ENCODE measurements at regions not wholly inside any gene's neighbourhood (a gene's known extent, or its start where the extent isn't known, plus 50 kb on each side); places are given as distances from the start of the nearest gene placed in this dataset.

DNA sequence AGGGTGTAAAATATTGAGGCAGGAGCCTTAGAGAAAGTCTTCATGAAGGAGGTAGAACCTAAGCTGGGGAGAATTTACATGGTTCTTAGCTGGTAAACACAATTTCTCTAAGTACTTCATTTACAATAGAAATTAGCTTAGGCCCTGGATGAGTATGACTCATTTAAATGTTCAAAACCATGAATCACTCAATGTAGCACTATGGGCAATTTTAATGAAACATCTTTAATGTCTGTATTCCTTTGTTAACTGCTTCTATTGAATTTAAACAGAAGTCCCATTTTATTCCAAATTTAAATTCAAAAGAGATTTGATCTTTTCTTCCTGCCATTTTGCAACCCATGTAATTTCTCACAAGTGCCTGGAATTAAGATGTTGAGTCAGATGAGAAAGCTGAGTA lies 252.1 kb downstream of the RFC3 start:
- Mint-ChIP-seq H3K9me3 (peaks cover 0 to 6% (median 2%) of the 10 kb centered on the region in 3 donors), H3K4me3 (no peak overlapping the region), H3K27ac (no peak overlapping the region), H3K36me3 (peaks cover 1% of the 10 kb centered on the region), H3K27me3 (peaks cover 1% of the 10 kb centered on the region), H3K4me1 (no peaks in the 10 kb centered on the region)

DNA sequence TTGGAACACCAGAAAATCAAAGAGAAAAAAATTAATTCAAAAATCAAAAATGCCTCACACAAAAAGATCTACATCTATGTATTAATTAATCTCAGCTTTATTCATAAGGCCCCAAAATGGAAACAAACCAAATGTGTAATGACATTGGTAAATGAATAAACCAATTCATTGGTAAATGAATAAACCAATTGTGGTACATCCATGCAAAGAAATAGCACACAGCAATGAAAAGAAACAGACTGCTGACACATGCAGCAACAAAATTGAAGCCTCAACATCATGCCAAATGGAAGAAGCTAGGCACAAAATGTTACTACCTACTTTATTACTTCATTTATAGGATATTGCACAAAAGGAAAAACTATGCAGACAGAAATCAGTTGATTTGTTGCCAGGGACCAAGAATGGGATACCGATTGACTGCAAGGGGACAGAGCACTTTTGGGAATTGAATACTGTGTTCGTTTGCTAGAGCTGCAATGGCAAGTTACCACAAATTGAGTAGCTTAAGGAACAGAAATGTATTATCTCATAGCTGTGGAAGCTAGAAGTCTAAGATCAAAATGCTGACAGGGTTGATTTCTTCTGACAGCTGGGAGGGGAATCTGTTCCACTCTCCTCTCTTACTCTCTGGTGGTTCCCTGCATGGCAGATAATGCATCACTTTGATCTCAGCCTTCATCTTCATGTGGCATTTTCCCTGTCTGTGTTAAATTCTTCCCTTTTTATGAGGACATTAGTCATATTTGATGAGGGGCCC lies 252.8 kb downstream of the RFC3 start:
- H3K4me3 Mint-ChIP-seq, result no peak overlapping the region
- no peaks in the 10 kb centered on the region for H3K4me1 Mint-ChIP-seq
- no peak overlapping the region for H3K27ac Mint-ChIP-seq
- no peaks in the 10 kb centered on the region for H3K27me3 Mint-ChIP-seq
- H3K9me3 Mint-ChIP-seq, result peaks cover 0 to 6% (median 2%) of the 10 kb centered on the region in 3 donors
- peaks cover 1% of the 10 kb centered on the region for H3K36me3 Mint-ChIP-seq

DNA sequence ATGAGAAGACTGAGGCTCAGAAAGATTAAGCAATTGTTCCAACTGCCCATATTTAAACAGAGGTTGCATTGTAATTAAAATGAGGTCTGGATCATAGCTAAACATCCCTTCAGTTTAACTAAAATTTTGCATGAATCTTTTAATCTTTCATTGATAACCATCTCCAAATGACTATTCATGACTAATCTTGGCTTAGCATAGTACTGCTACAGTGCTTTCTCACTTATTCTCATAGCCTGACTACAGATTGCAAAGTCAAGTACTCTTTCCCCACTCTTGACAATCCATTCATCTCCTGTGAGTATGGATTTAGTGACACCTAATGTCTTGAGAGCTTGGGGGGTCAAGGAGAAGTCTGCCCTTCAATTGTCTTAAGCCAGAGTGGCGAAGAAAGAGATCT lies 258.4 kb downstream of the RFC3 start:
- peaks cover 0 to 6% (median 0%) of the 10 kb centered on the region in 3 donors for H3K9me3 Mint-ChIP-seq
- H3K36me3 Mint-ChIP-seq, result no peaks in the 10 kb centered on the region
- H3K27me3 Mint-ChIP-seq, result peaks cover 2% of the 10 kb centered on the region
- no peak overlapping the region for H3K4me3 Mint-ChIP-seq
- H3K4me1 Mint-ChIP-seq, result no peaks in the 10 kb centered on the region
- no peak overlapping the region for H3K27ac Mint-ChIP-seq

DNA sequence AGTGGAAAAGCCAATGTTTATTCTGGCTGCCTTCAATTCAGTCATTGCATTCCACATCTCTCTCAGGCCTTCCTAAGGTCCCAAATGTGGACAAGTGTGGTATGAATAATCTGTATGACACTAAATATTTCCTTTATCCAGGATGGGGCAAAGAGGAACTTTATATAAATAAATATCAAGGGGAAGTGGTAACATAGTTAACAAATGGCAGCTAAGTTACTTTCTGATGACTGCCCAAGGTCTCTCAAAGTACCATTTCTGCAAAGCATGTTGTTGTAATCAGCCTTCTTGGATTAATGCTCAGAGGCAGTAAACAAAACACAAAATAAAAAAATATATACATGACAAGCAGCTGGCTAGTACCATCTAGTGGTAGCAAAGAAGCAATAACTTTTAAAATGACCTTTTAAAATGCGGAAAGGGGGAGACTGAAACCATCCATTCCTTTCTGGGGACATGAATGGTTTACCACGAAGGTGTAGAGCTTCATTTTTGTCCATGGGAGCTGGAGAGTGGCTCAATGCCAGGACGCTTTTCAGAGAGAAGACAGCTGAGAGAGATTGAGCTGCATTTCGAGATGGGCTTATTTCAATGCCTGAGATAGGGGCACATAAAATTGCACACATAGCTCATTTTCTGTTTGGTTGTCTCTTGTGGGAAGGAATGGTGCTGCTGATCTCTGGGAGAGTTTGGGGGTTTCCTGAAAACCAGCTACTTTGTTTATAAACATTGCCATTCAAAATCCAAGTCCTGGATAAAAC lies 259.2 kb downstream of the RFC3 start:
- Mint-ChIP-seq H3K4me3 (no peak overlapping the region), H3K27me3 (peaks cover 2% of the 10 kb centered on the region), H3K36me3 (no peaks in the 10 kb centered on the region), H3K9me3 (peaks cover 0 to 6% (median 0%) of the 10 kb centered on the region in 3 donors), H3K4me1 (no peaks in the 10 kb centered on the region), H3K27ac (no peak overlapping the region)

DNA sequence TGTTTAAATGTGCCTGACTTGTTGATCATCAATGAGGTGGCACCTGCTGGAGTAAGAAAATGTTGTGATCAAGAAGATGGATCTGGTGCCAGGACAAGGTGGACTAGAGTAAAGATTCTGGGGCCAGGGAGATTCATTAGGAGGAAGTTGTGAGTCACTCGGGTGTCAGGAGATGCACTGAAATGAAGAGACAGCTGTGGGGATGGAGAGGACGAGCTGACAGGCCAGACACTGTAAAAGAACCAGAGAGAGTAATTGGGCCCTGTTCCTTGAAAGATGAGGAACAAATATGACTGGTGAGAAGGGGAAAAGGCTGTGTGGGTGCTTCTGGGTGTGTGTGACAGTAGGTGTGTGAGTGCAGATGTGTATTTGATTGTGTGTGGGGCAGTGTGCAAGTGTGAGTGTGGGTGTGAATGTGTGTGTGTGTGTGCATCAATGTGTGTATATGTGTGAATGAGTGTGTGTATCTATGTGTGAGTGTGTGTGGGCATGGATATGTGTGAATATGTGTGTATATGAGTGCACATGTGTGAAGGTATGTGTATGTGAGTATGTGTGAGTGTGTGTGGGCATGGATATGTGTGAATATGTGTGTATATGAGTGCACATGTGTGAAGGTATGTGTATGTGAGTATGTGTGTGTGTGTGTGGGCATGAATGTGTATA lies 260.5 kb downstream of the RFC3 start:
- peaks cover 0 to 6% (median 0%) of the 10 kb centered on the region in 3 donors for H3K9me3 Mint-ChIP-seq
- H3K27me3 Mint-ChIP-seq, result peaks cover 2% of the 10 kb centered on the region
- H3K36me3 Mint-ChIP-seq, result peaks cover 1% of the 10 kb centered on the region
- H3K27ac Mint-ChIP-seq, result no peak overlapping the region
- no peaks in the 10 kb centered on the region for H3K4me1 Mint-ChIP-seq
- no peak overlapping the region for H3K4me3 Mint-ChIP-seq

DNA sequence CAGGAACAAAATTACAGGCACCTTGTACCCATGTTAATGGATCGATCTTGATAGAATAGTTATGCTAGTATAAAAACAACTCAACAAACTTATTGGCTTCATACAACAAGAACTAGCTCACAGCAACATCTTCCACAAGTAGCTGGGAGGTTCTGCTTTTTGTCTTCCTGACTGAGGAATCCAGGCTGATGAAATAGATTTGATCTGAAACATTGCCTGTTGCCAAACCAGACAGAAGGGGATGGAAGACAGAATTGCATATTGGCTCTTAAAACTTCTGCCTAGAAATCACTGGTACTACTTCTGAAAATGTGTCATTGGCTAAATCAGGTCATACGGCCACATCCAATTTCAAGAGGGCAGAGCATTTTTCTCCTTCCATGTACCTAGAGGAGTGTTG lies 267.3 kb downstream of the RFC3 start:
- Mint-ChIP-seq H3K27ac (no peak overlapping the region), H3K4me1 (no peaks in the 10 kb centered on the region), H3K9me3 (peaks cover 0 to 4% (median 0%) of the 10 kb centered on the region in 3 donors), H3K36me3 (peaks cover 1% of the 10 kb centered on the region), H3K27me3 (peaks cover 2% of the 10 kb centered on the region), H3K4me3 (no peak overlapping the region)

DNA sequence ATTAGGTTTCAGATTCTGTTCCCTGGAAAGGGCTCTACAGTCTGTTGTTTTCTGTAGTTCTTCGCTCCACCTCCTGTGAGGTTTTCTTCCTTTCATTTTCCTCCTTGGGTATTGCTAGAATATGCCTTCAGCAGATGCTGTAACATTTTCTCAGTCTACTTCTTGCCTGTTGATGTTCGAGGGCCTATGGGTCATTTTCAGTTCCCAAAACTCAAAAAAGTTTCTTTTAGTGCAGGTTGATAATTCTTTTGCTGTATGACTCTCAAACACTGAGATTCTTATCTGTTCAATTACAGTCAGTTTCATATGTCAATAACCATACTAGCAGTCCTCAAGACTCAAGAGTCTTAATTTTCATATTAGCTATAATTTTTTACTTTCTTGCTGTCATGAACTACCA lies 268.3 kb downstream of the RFC3 start:
- Mint-ChIP-seq H3K4me3 (no peak overlapping the region), H3K27me3 (peaks cover 3% of the 10 kb centered on the region), H3K9me3 (peaks cover 0 to 4% (median 0%) of the 10 kb centered on the region in 3 donors), H3K27ac (no peak overlapping the region), H3K36me3 (peaks cover 1% of the 10 kb centered on the region), H3K4me1 (no peaks in the 10 kb centered on the region)

DNA sequence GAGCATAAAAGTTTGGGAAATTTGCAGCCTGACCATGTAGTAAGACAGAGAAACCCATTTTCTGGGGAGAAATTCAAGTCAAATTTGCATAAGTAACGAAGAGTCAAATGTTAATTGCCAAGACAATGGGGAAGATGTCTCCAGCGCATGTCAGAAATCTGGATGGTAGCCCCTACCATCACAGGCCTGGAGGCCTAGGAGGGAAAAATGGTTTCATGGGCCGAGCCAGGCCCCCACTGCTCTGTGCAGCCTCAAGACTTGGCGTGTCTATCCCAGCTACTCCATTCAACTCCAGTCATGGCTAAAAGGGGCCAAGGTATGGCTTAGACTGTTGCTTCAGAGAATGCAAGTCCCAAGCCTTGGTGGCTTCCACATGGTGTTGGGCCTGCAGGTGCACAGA lies 269.8 kb downstream of the RFC3 start:
- Mint-ChIP-seq H3K27me3 (peaks cover 3% of the 10 kb centered on the region), H3K4me3 (no peak overlapping the region), H3K27ac (no peak overlapping the region), H3K36me3 (peaks cover under 1% of the 10 kb centered on the region), H3K4me1 (no peaks in the 10 kb centered on the region), H3K9me3 (peaks cover 0 to 4% (median 0%) of the 10 kb centered on the region in 3 donors)

DNA sequence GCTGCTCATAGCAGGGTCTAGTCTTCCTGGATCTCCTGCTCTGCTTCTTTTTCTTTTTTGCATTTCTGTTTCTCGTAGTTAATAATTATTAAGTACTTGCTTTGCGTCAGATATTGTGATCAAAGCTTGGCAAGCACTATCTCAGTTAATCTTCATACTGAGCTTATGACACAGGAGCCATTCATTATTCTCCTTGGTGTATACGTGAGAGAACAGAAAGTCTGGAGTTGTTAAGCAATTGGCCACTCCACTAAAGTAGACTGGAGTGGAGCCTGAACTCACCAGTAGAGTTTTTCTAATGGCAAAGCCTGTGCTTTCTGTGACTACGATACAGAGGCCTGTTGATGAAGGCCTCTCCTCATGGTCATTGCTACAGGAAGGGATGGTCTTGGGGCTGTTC lies 285.9 kb downstream of the RFC3 start:
- Mint-ChIP-seq H3K27me3 (no peaks in the 10 kb centered on the region), H3K4me1 (no peaks in the 10 kb centered on the region), H3K4me3 (no peak overlapping the region), H3K36me3 (no peaks in the 10 kb centered on the region), H3K9me3 (peaks cover 0 to under 1% (median 0%) of the 10 kb centered on the region in 3 donors), H3K27ac (no peak overlapping the region)

DNA sequence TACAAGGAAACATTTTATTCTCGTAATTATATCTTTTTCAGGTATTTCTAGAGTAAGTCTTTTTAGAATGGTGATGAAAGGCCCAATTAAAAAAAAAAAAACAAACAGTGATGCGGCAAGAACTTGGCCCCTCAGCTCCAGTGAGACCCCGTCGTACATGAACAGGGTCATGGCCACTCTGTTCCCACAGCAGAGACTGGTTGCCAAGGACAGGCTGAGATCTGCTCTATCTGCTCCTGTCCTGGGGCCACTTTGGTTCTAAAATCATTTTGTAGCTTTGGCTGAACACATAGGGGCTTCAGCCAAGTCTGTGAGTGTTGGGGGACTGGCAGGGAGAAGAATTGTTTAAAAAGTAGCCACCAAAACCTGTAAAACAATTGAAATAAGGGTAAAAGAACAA lies 286.9 kb downstream of the RFC3 start:
- Mint-ChIP-seq H3K9me3 (peaks cover 0 to 9% (median 1%) of the 10 kb centered on the region in 3 donors), H3K27me3 (no peaks in the 10 kb centered on the region), H3K36me3 (no peaks in the 10 kb centered on the region), H3K4me3 (no peak overlapping the region), H3K4me1 (no peaks in the 10 kb centered on the region), H3K27ac (no peak overlapping the region)

DNA sequence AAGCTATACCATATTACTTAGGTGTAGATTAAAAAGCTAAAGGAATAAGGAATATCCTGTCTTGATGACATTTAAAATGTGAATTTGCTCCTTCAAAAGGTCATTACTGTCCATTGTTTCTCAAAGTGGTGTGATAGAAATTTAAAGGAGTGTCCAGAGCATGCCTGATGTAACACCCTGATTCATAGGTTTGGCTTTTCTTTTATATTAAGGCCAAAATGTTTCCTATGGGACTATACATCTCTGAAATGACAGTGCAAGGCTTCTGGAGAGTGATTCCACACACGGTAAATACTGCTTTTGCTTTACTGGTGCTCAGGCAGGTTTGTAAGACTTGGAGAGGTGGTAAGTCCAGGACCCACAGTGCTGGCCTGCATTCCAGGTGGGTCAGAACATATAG lies 289.9 kb downstream of the RFC3 start:
- Mint-ChIP-seq H3K27me3 (no peaks in the 10 kb centered on the region), H3K4me3 (no peak overlapping the region), H3K9me3 (peaks cover 0 to 10% (median 6%) of the 10 kb centered on the region in 3 donors)

DNA sequence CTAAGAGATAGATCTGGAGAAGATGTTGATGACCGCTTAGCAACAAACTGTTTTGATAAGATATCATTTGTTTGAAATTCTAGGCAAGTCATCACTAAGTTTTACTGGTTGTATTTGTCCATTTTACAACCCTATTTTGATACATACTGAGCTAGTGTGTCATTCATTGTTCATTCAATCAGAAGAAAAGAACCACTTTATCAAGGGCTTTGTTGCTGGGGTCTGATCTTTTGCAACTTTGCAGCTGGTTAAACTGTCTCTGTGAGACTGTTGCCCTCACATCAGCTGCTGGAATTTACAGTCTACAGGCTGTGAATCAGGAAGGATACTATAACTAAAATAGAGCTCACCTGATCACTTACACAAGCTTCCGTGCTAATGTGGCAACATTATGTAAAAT lies 290.5 kb downstream of the RFC3 start:
- no peaks in the 10 kb centered on the region for H3K4me1 Mint-ChIP-seq
- H3K9me3 Mint-ChIP-seq, result peaks cover 0 to 10% (median 6%) of the 10 kb centered on the region in 3 donors
- H3K27ac Mint-ChIP-seq, result no peak overlapping the region
- H3K36me3 Mint-ChIP-seq, result no peaks in the 10 kb centered on the region
- H3K4me3 Mint-ChIP-seq, result no peak overlapping the region
- H3K27me3 Mint-ChIP-seq, result no peaks in the 10 kb centered on the region

More for the DNA sequence above, 289.9 kb downstream of the RFC3 start:
- H3K36me3 Mint-ChIP-seq, result no peaks in the 10 kb centered on the region
- no peak overlapping the region for H3K27ac Mint-ChIP-seq
- H3K4me1 Mint-ChIP-seq, result no peaks in the 10 kb centered on the region

DNA sequence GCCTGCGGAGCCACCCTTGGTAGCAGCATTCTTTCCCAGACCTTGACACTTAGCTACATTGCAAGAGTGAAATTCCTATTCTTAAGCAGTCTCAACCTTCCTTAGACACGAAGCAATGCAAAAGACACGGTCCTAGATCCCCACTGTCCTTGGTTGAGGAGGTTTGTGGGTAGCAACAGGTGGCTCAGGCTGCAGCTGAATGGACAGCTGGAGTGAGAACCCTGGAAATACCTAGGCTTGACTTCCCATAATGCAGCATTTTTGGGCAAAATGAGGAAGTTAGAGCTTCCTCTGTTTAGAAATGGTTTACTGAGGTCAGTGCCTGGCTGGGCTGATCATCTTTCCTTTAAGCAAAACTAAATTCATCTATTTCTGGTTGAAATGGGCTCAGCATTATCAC lies 296.6 kb downstream of the RFC3 start:
- H3K9me3 Mint-ChIP-seq, result peaks cover 0 to 6% (median 4%) of the 10 kb centered on the region in 3 donors
- no peaks in the 10 kb centered on the region for H3K36me3 Mint-ChIP-seq
- no peaks in the 10 kb centered on the region for H3K4me1 Mint-ChIP-seq
- no peak overlapping the region for H3K27ac Mint-ChIP-seq
- no peak overlapping the region for H3K4me3 Mint-ChIP-seq
- H3K27me3 Mint-ChIP-seq, result no peaks in the 10 kb centered on the region

DNA sequence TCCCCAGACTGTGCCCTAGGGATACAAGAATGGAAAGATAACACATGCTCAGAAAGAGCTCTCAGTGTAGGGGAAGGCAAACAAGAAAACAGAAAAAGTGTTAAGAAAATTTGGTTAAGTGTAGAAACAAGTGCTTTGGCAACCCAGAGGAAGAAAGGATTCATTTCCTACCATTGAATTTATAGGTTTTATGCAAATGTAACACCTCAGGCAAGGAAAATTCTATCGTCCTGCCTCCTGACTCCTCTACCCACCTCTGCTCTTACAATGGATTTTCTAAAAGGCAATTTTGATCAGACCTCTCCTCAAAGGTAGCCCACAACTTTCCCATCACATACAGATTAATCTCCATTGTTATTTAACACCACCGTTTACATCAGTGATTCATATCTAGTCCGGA lies 298.7 kb downstream of the RFC3 start:
- H3K27ac Mint-ChIP-seq, result no peak overlapping the region
- peaks cover 2 to 4% (median 3%) of the 10 kb centered on the region in 3 donors for H3K9me3 Mint-ChIP-seq
- no peaks in the 10 kb centered on the region for H3K36me3 Mint-ChIP-seq
- no peaks in the 10 kb centered on the region for H3K27me3 Mint-ChIP-seq
- H3K4me1 Mint-ChIP-seq, result no peaks in the 10 kb centered on the region
- H3K4me3 Mint-ChIP-seq, result no peak overlapping the region

DNA sequence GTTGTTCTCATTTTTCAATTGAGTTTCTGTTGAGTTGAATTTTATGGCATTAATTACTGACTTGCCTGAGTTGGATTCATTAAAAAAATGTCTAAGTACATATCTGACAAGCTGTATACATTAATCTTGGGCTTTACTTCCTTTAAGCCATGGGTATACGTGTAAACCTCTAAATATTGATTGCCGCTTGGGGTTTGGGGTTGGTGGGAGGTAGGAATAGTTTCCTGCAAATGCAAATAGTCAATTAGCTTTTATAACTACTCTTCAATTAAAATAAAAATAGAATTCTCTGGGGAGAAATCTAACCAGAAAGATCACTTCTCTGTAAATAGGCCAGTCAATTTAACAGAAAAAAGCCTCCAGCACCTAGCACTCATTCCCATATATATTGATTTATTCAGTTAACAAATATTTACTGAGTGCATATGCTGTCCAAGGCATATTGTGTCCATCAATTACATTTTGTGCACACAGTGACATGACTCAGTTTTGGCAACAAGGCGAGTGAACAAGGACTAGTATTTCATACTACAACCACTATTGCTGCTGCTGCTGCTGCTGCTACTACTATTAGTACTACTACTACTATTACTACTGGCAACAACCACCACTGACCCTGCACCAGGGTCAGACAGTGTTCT lies 306.8 kb downstream of the RFC3 start:
- Mint-ChIP-seq H3K4me3 (no peak overlapping the region), H3K27ac (no peak overlapping the region)

More for the DNA sequence above, 306.8 kb downstream of the RFC3 start:
- peaks cover 0 to 4% (median 3%) of the 10 kb centered on the region in 3 donors for H3K9me3 Mint-ChIP-seq
- peaks cover 0 to 2% (median 0%) of the 10 kb centered on the region in 3 donors for H3K4me1 Mint-ChIP-seq
- no peaks in the 10 kb centered on the region for H3K36me3 Mint-ChIP-seq
- no peaks in the 10 kb centered on the region for H3K27me3 Mint-ChIP-seq

All from IgD-negative memory B cell (primary cell).